ENCODE measurements at regions not wholly inside any gene's neighbourhood (a gene's known extent, or its start where the extent isn't known, plus 50 kb on each side); places are given as distances from the start of the nearest gene placed in this dataset.

DNA sequence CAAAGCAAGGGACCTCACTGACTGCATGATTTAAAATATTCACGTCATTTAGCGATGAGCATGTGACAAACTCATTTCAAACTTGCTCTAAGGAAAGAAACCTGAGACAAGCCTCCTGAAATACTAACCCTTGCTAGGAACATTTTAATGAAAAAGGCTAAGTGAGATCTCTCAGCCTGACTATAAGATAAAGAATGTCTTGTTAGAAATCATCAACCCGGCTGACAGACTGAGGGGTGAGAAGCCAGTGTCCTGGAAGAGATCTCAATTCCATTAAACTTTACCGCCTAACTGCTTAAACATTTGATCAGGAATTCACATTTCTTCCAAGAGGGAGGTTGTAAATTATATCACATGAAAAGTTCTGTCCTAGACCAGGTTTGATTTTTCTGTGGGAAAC lies 274.8 kb upstream of the EXOC2 start:
- H3K4me3 ChIP-seq (ENCODE audit: low read length), result no peak overlapping the region
- no CpG with 5 or more reads among the region's 4 CpGs for WGBS (ENCODE audit: insufficient coverage, low lambda C conversion rate)
- H3K4me1 ChIP-seq (ENCODE audit: control insufficient read depth, insufficient read depth, low read length), result no peaks in the 10 kb centered on the region
- H3K27me3 ChIP-seq (ENCODE audit: control insufficient read depth, insufficient read depth, low read length), result peaks cover 6% of the 10 kb centered on the region
- H3K27ac ChIP-seq (ENCODE audit: low read length), result no peak overlapping the region
- no peak for DNase-seq
- no peaks in the 10 kb centered on the region for H3K36me3 ChIP-seq (ENCODE audit: control insufficient read depth, insufficient read depth, low read length)
- H3K9me3 ChIP-seq (ENCODE audit: control insufficient read depth, low read depth, low read length), result no peaks in the 10 kb centered on the region

- H3K9me3 ChIP-seq (ENCODE audit: control insufficient read depth, low read depth, low read length), result no peaks in the 10 kb centered on the region
- no peak overlapping the region for H3K27ac ChIP-seq (ENCODE audit: low read length)
- H3K27me3 ChIP-seq (ENCODE audit: control insufficient read depth, insufficient read depth, low read length), result peaks cover 6% of the 10 kb centered on the region
Measured at GRCh38 chr6:965343-965742, 272.4 kb upstream of the EXOC2 start.

GRCh38 chr6:963456-963855 lies 270.5 kb upstream of the EXOC2 start:
- Histone ChIP-seq H3K9me3 (ENCODE audit: control insufficient read depth, low read depth, low read length) (no peaks in the 10 kb centered on the region), H3K27ac (ENCODE audit: low read length) (no peak overlapping the region), H3K36me3 (ENCODE audit: control insufficient read depth, insufficient read depth, low read length) (no peaks in the 10 kb centered on the region), H3K27me3 (ENCODE audit: control insufficient read depth, insufficient read depth, low read length) (peaks cover 6% of the 10 kb centered on the region), H3K4me1 (ENCODE audit: control insufficient read depth, insufficient read depth, low read length) (no peaks in the 10 kb centered on the region), H3K4me3 (ENCODE audit: low read length) (no peak overlapping the region)
- no CpG with 5 or more reads among the region's 9 CpGs for WGBS (ENCODE audit: insufficient coverage, low lambda C conversion rate)
- DNase-seq, result no peak

More at GRCh38 chr6:965343-965742, 272.4 kb upstream of the EXOC2 start:
- DNase-seq, result no peak
- no CpG with 5 or more reads among the region's 2 CpGs for whole genome bisulfite sequencing (ENCODE audit: insufficient coverage, low lambda C conversion rate)
- Histone ChIP-seq H3K4me3 (ENCODE audit: low read length) (no peak overlapping the region), H3K36me3 (ENCODE audit: control insufficient read depth, insufficient read depth, low read length) (no peaks in the 10 kb centered on the region), H3K4me1 (ENCODE audit: control insufficient read depth, insufficient read depth, low read length) (no peaks in the 10 kb centered on the region)

GRCh38 chr6:961407-961960 lies 268.5 kb upstream of the EXOC2 start:
- H3K36me3 ChIP-seq (ENCODE audit: control insufficient read depth, insufficient read depth, low read length), result no peaks in the 10 kb centered on the region
- H3K9me3 ChIP-seq (ENCODE audit: control insufficient read depth, low read depth, low read length), result no peaks in the 10 kb centered on the region
- WGBS (ENCODE audit: insufficient coverage, low lambda C conversion rate), result 100% methylated on average over 3 of the region's 10 CpGs

GRCh38 chr6:960356-960755 lies 267.4 kb upstream of the EXOC2 start:
- Histone ChIP-seq H3K4me1 (ENCODE audit: control insufficient read depth, insufficient read depth, low read length) (no peaks in the 10 kb centered on the region), H3K9me3 (ENCODE audit: control insufficient read depth, low read depth, low read length) (no peaks in the 10 kb centered on the region), H3K36me3 (ENCODE audit: control insufficient read depth, insufficient read depth, low read length) (no peaks in the 10 kb centered on the region), H3K27ac (ENCODE audit: low read length) (no peak overlapping the region), H3K4me3 (ENCODE audit: low read length) (no peak overlapping the region), H3K27me3 (ENCODE audit: control insufficient read depth, insufficient read depth, low read length) (peaks cover 12% of the 10 kb centered on the region)
- DNase-seq, result no peak
- 73% methylated on average over 2 of the region's 11 CpGs for WGBS (ENCODE audit: insufficient coverage, low lambda C conversion rate)

More at GRCh38 chr6:961407-961960, 268.5 kb upstream of the EXOC2 start:
- no peak for DNase-seq
- Histone ChIP-seq H3K4me1 (ENCODE audit: control insufficient read depth, insufficient read depth, low read length) (no peaks in the 10 kb centered on the region), H3K4me3 (ENCODE audit: low read length) (no peak overlapping the region), H3K27me3 (ENCODE audit: control insufficient read depth, insufficient read depth, low read length) (peaks cover 9% of the 10 kb centered on the region), H3K27ac (ENCODE audit: low read length) (no peak overlapping the region)

DNA sequence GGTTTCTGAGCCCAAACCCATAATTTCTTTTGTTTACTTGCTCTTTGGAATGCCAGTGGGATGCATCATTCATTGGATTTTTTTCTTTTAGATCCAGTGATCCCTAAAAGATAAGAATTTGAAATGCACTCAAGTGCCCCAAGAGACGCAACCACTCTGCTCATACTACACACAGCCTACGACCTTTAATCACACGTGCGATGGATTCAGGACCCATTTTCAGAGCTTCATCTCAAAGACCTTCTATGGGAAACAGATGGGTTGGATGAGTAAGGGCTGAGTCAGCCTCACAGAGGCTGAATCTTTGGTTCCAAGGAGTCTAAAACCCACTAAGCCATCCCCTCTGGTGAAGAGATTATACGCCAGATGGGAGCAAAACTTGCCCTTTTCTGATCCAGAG lies 265.5 kb upstream of the EXOC2 start:
- no peak overlapping the region for H3K27ac ChIP-seq (ENCODE audit: low read length)
- DNase-seq, result no peak
- no CpG with 5 or more reads among the region's 5 CpGs for WGBS (ENCODE audit: insufficient coverage, low lambda C conversion rate)
- H3K9me3 ChIP-seq (ENCODE audit: control insufficient read depth, low read depth, low read length), result no peaks in the 10 kb centered on the region
- peaks cover 13% of the 10 kb centered on the region for H3K27me3 ChIP-seq (ENCODE audit: control insufficient read depth, insufficient read depth, low read length)
- no peaks in the 10 kb centered on the region for H3K4me1 ChIP-seq (ENCODE audit: control insufficient read depth, insufficient read depth, low read length)
- H3K4me3 ChIP-seq (ENCODE audit: low read length), result no peak overlapping the region
- no peaks in the 10 kb centered on the region for H3K36me3 ChIP-seq (ENCODE audit: control insufficient read depth, insufficient read depth, low read length)

DNA sequence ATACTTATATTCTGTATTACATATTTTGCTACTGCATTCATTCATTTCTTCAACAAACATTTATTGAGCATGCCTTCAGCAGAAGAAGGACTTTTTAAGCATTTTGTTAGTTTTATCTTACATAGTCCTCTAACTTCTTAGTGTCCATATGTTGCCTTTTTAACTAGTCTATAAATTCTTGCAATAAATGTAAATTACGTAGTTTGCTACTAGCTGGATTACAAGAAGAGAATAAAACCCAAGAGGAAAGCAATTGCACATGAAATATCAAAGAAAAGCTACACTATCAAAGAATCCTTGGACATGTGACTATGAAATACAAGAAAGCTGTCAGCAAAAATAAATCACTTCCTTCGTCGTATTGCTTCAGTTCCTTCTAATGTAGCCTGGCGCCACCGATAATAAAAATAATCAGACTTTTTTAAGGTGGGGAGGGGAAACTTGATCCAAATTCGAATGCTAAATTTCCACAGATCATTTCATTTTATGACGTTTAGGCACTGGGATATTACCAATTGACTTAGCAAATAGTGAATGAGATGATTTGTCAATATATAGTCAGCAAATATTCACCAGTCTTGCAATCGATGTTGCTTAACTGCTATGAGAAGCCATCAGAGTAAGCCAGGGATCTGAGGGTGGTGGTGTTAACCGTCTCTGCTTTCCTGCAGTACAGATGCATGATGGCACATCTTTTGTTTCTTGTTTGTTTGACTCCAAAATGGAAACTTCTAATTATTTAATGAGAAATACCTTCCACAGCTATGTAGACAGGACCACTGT lies 258.7 kb upstream of the EXOC2 start:
- H3K4me3 ChIP-seq (ENCODE audit: low read length), result no peak overlapping the region
- H3K27me3 ChIP-seq (ENCODE audit: control insufficient read depth, insufficient read depth, low read length), result peaks cover 19% of the 10 kb centered on the region
- no peaks in the 10 kb centered on the region for H3K9me3 ChIP-seq (ENCODE audit: control insufficient read depth, low read depth, low read length)
- no CpG with 5 or more reads among the region's 9 CpGs for WGBS (ENCODE audit: insufficient coverage, low lambda C conversion rate)
- H3K27ac ChIP-seq (ENCODE audit: low read length), result no peak overlapping the region
- H3K36me3 ChIP-seq (ENCODE audit: control insufficient read depth, insufficient read depth, low read length), result no peaks in the 10 kb centered on the region
- no peaks in the 10 kb centered on the region for H3K4me1 ChIP-seq (ENCODE audit: control insufficient read depth, insufficient read depth, low read length)
- DNase-seq, result no peak

GRCh38 chr6:947235-947934 lies 254.4 kb upstream of the EXOC2 start:
- no peaks in the 10 kb centered on the region for H3K4me1 ChIP-seq (ENCODE audit: control insufficient read depth, insufficient read depth, low read length)
- no peak for DNase-seq
- WGBS (ENCODE audit: insufficient coverage, low lambda C conversion rate), result 80% methylated on average over 1 of the region's 7 CpGs
- peaks cover 5% of the 10 kb centered on the region for H3K27me3 ChIP-seq (ENCODE audit: control insufficient read depth, insufficient read depth, low read length)
- H3K27ac ChIP-seq (ENCODE audit: low read length), result no peak overlapping the region
- no peak overlapping the region for H3K4me3 ChIP-seq (ENCODE audit: low read length)
- no peaks in the 10 kb centered on the region for H3K9me3 ChIP-seq (ENCODE audit: control insufficient read depth, low read depth, low read length)
- no peaks in the 10 kb centered on the region for H3K36me3 ChIP-seq (ENCODE audit: control insufficient read depth, insufficient read depth, low read length)

- Histone ChIP-seq H3K27ac (ENCODE audit: low read length) (no peak overlapping the region), H3K36me3 (ENCODE audit: control insufficient read depth, insufficient read depth, low read length) (no peaks in the 10 kb centered on the region), H3K4me3 (ENCODE audit: low read length) (no peak overlapping the region), H3K4me1 (ENCODE audit: control insufficient read depth, insufficient read depth, low read length) (no peaks in the 10 kb centered on the region), H3K9me3 (ENCODE audit: control insufficient read depth, low read depth, low read length) (no peaks in the 10 kb centered on the region), H3K27me3 (ENCODE audit: control insufficient read depth, insufficient read depth, low read length) (peaks cover 5% of the 10 kb centered on the region)
- WGBS (ENCODE audit: insufficient coverage, low lambda C conversion rate), result 100% methylated on average over 1 of the region's 3 CpGs
- DNase-seq, result no peak
Measured at GRCh38 chr6:946546-946945, 253.6 kb upstream of the EXOC2 start.

DNA sequence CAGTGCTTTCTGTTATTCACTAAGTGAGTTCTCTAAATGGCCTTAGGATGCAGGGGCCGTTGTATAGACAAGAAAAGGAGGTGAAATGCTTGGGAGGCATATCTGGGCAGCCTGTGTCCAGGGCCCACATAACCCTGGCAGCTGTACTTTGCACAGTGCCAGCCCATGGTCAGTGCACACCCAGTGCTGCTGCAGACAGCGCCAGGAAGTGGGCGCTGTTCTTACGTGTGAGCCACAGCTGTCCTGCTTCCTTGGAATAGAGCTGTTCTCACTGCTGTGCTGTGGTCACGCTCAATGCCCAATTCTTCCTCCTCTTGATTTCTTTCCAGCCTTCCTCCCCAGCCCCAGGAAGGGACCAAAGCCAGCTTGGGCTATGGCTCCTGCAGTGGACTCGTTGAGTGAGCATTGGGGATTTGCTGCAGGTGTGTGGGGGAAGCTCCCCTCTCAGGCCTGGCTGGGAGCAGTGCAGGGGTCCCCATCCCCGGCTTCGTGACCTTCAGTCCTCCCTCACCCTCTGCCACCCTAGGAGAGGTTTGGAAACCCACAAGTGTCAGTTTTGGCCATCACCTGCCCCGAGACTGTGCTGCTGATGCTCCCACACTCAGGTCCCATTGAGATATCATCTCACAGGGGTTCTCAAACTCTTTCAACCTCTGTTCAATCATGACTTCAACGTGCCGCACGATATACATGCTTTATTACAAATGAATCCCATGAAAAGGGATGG lies 246.8 kb upstream of the EXOC2 start:
- DNase-seq, result no peak
- no peaks in the 10 kb centered on the region for H3K27me3 ChIP-seq (ENCODE audit: control insufficient read depth, insufficient read depth, low read length)
- no peak overlapping the region for H3K27ac ChIP-seq (ENCODE audit: low read length)
- H3K36me3 ChIP-seq (ENCODE audit: control insufficient read depth, insufficient read depth, low read length), result no peaks in the 10 kb centered on the region
- H3K9me3 ChIP-seq (ENCODE audit: control insufficient read depth, low read depth, low read length), result no peaks in the 10 kb centered on the region
- 60% methylated on average over 1 of the region's 12 CpGs for WGBS (ENCODE audit: insufficient coverage, low lambda C conversion rate)
- H3K4me1 ChIP-seq (ENCODE audit: control insufficient read depth, insufficient read depth, low read length), result no peaks in the 10 kb centered on the region
- H3K4me3 ChIP-seq (ENCODE audit: low read length), result no peak overlapping the region
